ENCODE measurements at regions not wholly inside any gene's neighbourhood (a gene's known extent, or its start where the extent isn't known, plus 50 kb on each side); places are given as distances from the start of the nearest gene placed in this dataset.
"Not testable (repeated sequence)": the region's sequence is repeated elsewhere in the genome, so short reads cannot be mapped to it uniquely, and the experiment has no call there.

DNA sequence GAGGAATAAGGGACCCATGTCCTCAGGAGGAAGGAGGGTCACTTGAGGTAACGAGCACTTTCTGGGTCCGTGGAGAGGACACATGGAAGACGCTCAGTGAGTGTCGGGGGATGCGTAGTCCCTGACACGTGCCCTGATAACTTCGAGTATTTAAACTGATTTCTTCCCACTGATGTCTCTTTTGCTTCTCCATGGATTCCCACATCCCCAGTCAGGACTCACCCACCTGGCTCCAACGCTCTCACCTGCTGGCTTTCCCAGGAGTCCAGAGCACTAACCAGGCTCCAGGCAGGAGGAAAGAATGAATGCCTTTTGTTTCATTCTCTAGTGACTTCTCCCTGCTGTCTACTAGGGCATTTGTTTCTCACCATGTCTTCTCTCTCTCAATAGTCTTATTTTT lies 81.2 kb upstream of the NBPF11 start:
- H3K4me1 ChIP-seq = not testable (repeated sequence)

DNA sequence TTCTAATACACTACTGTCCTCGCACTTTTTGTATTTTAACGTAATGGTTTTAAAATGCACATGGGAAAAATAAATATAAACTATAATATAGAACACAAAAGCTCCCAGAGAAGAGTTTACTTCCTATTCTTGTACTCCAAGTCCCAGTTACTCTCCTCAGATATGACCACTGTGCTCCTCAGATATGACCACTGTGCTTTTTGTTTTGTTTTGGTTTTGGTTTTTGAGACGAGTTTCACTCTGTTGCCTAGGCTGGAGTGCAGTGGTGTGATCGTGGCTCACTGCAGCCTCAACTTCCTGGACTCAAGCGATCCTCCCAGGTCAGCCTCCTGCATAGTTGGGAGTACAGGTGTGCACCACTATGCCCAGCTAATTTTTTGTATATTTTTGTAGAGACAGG lies 76.8 kb upstream of the NBPF11 start:
- H3K27ac ChIP-seq; DNase-seq (ENCODE audit: low spot score in 2 of 2); H3K9me3 ChIP-seq; intact Hi-C loops (cut with DNase I; ENCODE audit: low total_unique reads); H3K27me3 ChIP-seq; H3K4me1 ChIP-seq; H3K4me3 ChIP-seq; H3K36me3 ChIP-seq: not testable (repeated sequence)

More for the DNA sequence above, 81.2 kb upstream of the NBPF11 start:
- H3K4me3 ChIP-seq; intact Hi-C loops (cut with DNase I; ENCODE audit: low total_unique reads); H3K36me3 ChIP-seq; DNase-seq (ENCODE audit: low spot score in 2 of 2); H3K27ac ChIP-seq; H3K27me3 ChIP-seq; H3K9me3 ChIP-seq: not testable (repeated sequence)

DNA sequence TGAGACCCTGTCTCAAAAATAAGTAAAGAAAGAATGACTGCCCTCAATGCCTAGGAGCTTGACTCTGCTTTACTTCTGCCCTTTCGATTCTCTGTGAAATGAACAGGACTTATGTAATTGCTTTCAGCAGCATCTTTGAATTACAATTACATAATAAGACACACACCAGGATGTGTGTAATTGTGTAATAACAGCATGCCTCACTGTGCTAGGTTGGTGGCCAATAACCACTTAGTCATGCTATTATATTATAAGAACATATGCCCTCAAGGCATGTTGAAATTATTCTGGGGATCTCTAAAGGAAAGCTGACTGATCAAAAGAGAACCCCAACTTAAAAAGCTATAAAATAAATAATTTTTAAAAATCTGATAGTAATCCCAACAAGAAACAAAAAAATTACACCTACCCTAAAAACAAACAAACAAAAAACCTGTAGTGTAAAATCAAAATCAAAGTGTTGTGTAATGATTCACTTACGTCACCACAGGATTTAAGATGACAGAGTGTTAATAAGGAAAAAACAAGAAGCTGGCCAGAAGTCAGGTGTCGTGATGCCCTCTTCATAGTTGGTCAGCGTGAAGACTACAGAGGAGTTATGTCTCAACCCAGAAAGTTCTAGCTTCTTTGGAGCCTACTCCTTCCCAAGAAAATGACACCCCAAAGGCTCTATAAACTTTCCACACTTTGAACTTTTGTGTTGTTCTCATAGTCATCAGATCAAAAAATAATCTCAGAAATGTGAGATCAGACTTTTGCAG lies 70.5 kb upstream of the NBPF11 start:
- H3K27ac ChIP-seq; H3K27me3 ChIP-seq; H3K9me3 ChIP-seq; H3K4me1 ChIP-seq; DNase-seq (ENCODE audit: low spot score in 2 of 2); H3K36me3 ChIP-seq; intact Hi-C loops (cut with DNase I; ENCODE audit: low total_unique reads); H3K4me3 ChIP-seq: not testable (repeated sequence)

DNA sequence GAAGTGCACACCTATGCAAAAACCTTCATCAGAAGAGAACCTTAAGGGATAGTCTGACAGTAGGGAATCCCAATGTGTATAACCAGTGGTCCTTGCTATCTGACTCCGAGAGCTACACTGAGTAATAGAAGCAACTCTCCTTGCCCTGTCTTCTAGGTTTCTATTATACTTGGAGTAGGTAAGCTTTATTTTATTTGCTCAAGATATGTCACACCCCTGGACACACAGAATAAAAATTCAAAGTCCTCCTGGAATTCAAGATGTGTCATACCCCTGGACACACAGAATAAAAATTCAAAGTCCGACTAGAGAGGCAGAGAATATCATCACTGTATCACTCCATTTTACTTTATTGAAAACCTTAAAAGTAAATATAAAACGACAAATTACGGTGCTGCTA lies 69.5 kb upstream of the NBPF11 start:
- H3K27me3 ChIP-seq; H3K36me3 ChIP-seq; intact Hi-C loops (cut with DNase I; ENCODE audit: low total_unique reads); H3K27ac ChIP-seq; H3K4me3 ChIP-seq; H3K4me1 ChIP-seq; DNase-seq (ENCODE audit: low spot score in 2 of 2); H3K9me3 ChIP-seq: not testable (repeated sequence)

DNA sequence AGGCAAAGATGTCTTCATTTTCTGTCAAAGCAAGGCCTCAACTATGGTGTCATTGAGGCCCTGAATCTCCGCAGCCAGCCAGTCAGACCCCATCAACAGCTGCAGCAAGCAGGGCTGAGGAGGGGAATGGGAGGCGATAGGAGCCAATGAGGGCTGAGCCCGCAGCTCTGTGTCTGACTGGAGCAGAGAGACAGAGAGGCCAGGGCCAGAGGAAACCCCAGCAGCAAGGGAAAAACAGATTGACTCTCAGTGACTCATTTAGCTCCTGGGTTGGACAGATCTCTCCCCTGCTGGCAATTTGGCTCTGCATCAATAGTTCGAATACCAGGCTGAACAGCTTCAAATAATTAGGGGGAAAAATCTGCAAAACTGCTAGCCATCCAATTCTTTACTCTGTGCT lies 67.1 kb upstream of the NBPF11 start:
- H3K4me3 ChIP-seq; H3K9me3 ChIP-seq; DNase-seq (ENCODE audit: low spot score in 2 of 2); intact Hi-C loops (cut with DNase I; ENCODE audit: low total_unique reads); H3K4me1 ChIP-seq; H3K36me3 ChIP-seq; H3K27ac ChIP-seq; H3K27me3 ChIP-seq: not testable (repeated sequence)

DNA sequence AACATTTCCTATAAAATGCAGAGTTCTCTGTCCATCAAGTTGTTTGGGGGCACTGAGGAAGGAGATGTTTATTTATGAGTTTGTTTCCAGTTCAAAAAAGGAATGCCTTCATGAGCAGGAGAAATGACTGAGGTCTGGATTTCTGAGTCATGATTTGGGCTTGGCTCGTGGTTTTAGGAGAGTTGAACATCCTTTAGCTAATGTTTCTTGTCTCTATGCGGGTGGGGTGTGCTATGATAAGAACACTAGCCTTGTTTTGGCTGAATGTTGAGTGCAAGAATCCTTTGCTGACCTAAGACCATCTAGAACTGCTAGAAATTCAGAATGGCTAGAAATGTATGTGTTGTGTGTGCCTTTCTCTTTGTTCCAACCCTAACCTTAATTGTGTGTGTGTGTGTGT lies 59.1 kb upstream of the NBPF11 start:
- H3K4me1 ChIP-seq; H3K27ac ChIP-seq; H3K4me3 ChIP-seq; DNase-seq (ENCODE audit: low spot score in 2 of 2); H3K9me3 ChIP-seq; H3K36me3 ChIP-seq; H3K27me3 ChIP-seq; intact Hi-C loops (cut with DNase I; ENCODE audit: low total_unique reads): not testable (repeated sequence)

DNA sequence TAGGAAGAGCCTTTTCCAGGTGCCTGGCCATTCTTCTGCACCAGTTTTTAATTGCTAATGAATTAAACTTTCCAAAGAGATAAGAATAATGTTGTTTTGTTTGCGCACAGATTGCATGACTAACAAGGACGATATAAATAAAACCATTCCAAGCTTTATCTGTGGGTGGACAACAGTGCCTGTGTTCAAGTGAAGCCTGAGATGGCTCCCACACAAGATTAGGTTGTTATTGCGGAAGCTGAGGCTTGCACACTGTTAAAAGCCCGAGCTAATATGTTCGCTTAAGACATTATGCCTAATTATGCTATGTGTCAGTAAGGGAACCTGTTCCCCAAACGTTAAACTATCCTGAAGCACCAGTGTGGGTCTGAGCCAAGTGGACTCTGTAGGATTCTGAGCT lies 58.5 kb upstream of the NBPF11 start:
- H3K36me3 ChIP-seq; H3K27me3 ChIP-seq; H3K27ac ChIP-seq; H3K4me3 ChIP-seq; DNase-seq (ENCODE audit: low spot score in 2 of 2); H3K4me1 ChIP-seq; intact Hi-C loops (cut with DNase I; ENCODE audit: low total_unique reads); H3K9me3 ChIP-seq: not testable (repeated sequence)

DNA sequence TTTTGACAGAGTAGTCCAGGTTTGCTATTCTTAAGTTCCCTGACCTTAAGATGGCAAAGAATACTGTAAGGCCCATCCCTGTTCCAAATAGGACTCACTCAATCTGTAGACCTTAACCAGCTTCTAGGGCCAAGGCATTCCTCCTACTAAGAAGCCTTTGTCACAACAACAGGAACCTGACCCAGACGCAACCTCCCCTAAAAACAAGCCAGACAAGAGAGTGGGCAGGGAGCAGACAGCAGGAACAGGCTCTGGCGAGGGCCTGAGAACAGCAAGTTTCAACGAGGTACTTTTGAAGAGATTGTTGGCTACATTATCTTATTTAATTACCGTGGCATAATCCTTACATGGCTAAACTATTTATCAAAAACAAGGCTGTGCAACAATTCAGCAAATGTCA lies 58.1 kb upstream of the NBPF11 start:
- H3K27me3 ChIP-seq; H3K36me3 ChIP-seq; H3K4me1 ChIP-seq; DNase-seq (ENCODE audit: low spot score in 2 of 2); intact Hi-C loops (cut with DNase I; ENCODE audit: low total_unique reads); H3K9me3 ChIP-seq; H3K4me3 ChIP-seq; H3K27ac ChIP-seq: not testable (repeated sequence)

DNA sequence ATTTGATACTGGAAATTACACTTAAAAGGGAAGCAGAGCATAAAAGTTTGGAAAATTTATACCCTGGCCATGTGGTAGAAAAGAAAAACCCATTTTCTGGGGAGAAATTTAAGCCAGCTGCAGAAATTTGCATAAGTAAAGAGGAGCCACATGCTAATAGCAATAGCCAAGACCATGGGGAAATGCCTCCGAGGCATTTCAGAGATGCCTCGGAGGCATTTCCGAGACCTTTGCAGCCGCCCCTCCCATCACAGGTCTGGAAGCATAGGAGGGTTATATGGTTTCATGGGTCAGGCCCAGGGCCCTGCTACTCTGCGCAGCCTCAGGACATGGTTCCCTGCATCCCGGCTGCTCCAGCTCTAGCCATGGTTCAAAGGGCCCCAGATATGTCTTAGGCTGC lies 49.9 kb upstream of the NBPF11 start:
- DNase-seq (ENCODE audit: low spot score in 2 of 2); H3K36me3 ChIP-seq; H3K27ac ChIP-seq; H3K9me3 ChIP-seq; intact Hi-C loops (cut with DNase I; ENCODE audit: low total_unique reads); H3K4me3 ChIP-seq; H3K4me1 ChIP-seq; H3K27me3 ChIP-seq: not testable (repeated sequence)

Data from breast epithelium (tissue), 4 donors.